ENCODE measurements at regions not wholly inside any gene's neighbourhood (a gene's known extent, or its start where the extent isn't known, plus 50 kb on each side); places are given as distances from the start of the nearest gene placed in this dataset.
A peak's percentile ranks its signal among the peaks of the same experiment; 100 is the strongest.

DNA sequence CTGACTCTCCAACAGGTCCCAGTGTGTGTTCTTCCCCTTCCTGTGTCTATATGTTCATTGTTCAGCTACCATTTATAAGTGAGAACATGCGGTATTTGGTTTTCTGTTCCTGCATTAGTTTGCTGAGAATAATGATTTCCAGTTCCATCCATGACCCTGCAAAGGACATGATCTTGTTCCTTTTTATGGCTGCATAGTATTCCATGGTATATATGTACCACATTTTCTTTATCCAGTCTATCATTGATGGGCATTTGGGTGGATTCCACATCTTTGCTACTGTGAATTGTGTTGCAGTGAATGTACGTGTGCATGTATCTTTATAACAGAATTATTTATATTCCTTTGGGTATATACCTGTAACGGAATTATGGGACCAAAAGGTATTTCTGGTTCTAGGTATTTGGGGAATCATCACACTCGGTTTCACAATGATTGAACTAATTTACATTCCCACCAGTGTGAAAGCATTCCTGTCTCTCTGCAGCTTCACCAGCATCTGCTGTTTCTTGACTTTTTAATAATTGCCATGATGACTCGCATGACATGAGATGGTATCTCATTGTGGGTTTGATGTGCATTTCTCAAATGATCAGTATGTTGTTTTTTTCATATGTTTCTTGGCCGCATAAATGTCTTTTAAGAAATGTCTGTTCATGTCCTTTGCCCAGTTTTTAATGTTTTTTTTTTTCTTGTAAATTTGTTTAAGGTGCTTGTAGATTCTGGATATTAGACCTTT is 60.2 kb downstream of the LSMEM1 start:
- no peak overlapping the region for H3K4me3 ChIP-seq
- H3K36me3 ChIP-seq (ENCODE audit: control insufficient read depth, insufficient read depth, low read length) = no peaks in the 10 kb centered on the region
- no peak overlapping the region for H3K9ac ChIP-seq (ENCODE audit: insufficient read depth in 1 of 2, low read depth in 2 of 2, low read length in 2 of 2)
- no peaks in the 10 kb centered on the region for H3K9me1 ChIP-seq (ENCODE audit: control insufficient read depth, insufficient read depth, low read length)
- TF ChIP-seq PURB (CRISPR knock-in tag; IDR thresholded peaks at IDR 0.05; ENCODE audit: low read depth) (no peak), ETV1 (tag; conservative IDR thresholded peaks at IDR 0.05; ENCODE audit: low read depth) (no peak), RBM25 (IDR thresholded peaks at IDR 0.05; ENCODE audit: low read depth, low read length, severe bottlenecking) (peak; percentile 6), NFXL1 (CRISPR knock-in tag; IDR thresholded peaks at IDR 0.05) (no peak), MAFG (tag; conservative IDR thresholded peaks at IDR 0.05) (no peak), PRPF4 (IDR thresholded peaks at IDR 0.05; ENCODE audit: insufficient read depth, low read depth, low read length, poor library complexity, severe bottlenecking) (no peak), ZNF146 (CRISPR knock-in tag; IDR thresholded peaks at IDR 0.05; ENCODE audit: unreplicated experiment) (peak; percentile 58), NRF1 (conservative IDR thresholded peaks at IDR 0.05 in 1 of 2, IDR thresholded peaks at IDR 0.05 in 1 of 2) (no peak), PHTF2 (CRISPR knock-in tag; IDR thresholded peaks at IDR 0.05) (no peak)
- TF ChIP-seq, protein P1, sequence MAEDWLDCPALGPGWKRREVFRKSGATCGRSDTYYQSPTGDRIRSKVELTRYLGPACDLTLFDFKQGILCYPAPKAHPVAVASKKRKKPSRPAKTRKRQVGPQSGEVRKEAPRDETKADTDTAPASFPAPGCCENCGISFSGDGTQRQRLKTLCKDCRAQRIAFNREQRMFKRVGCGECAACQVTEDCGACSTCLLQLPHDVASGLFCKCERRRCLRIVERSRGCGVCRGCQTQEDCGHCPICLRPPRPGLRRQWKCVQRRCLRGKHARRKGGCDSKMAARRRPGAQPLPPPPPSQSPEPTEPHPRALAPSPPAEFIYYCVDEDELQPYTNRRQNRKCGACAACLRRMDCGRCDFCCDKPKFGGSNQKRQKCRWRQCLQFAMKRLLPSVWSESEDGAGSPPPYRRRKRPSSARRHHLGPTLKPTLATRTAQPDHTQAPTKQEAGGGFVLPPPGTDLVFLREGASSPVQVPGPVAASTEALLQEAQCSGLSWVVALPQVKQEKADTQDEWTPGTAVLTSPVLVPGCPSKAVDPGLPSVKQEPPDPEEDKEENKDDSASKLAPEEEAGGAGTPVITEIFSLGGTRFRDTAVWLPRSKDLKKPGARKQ (CRISPR knock-in tag; IDR thresholded peaks at IDR 0.05) = no peak
- TF ChIP-seq, protein P2, sequence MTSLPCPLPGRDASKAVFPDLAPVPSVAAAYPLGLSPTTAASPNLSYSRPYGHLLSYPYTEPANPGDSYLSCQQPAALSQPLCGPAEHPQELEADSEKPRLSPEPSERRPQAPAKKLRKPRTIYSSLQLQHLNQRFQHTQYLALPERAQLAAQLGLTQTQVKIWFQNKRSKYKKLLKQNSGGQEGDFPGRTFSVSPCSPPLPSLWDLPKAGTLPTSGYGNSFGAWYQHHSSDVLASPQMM (CRISPR knock-in tag; IDR thresholded peaks at IDR 0.05) = no peak
- TF ChIP-seq, protein P3, sequence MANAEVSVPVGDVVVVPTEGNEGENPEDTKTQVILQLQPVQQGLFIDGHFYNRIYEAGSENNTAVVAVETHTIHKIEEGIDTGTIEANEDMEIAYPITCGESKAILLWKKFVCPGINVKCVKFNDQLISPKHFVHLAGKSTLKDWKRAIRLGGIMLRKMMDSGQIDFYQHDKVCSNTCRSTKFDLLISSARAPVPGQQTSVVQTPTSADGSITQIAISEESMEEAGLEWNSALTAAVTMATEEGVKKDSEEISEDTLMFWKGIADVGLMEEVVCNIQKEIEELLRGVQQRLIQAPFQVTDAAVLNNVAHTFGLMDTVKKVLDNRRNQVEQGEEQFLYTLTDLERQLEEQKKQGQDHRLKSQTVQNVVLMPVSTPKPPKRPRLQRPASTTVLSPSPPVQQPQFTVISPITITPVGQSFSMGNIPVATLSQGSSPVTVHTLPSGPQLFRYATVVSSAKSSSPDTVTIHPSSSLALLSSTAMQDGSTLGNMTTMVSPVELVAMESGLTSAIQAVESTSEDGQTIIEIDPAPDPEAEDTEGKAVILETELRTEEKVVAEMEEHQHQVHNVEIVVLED (CRISPR knock-in tag; IDR thresholded peaks at IDR 0.05) = no peak
- ATAC-seq = no peak
- H2AFZ ChIP-seq (ENCODE audit: low read depth, low read length) = no peak overlapping the region
- H3K79me2 ChIP-seq (ENCODE audit: control insufficient read depth, insufficient read depth, low read length) = no peaks in the 10 kb centered on the region
- peaks cover 3 to 9% of the 10 kb centered on the region in 2 experiments; a peak in 2 of 5 replicates for H3K4me1 ChIP-seq (replicated peaks in 1 of 2; ENCODE audit: control insufficient read depth in 2 of 2, insufficient read depth in 2 of 2, low read length in 2 of 2)
- H3K9me3 ChIP-seq (replicated peaks; ENCODE audit: control insufficient read depth, insufficient read depth, low read depth, low read length) = no peaks in the 10 kb centered on the region
- no peak overlapping the region for H3K4me2 ChIP-seq (ENCODE audit: insufficient read depth, low read length)
- DNase-seq (ENCODE audit: extremely low read depth in 1 of 4, low spot score in 3 of 4) = no peak
- CTCF ChIA-PET (ENCODE audit: low intra/inter-chr PET ratio) = no interaction called here
- POLR2A ChIA-PET = no interaction called here
- H4K20me1 ChIP-seq (replicated peaks; ENCODE audit: control insufficient read depth, insufficient read depth, low read length) = no peaks in the 10 kb centered on the region
- in situ Hi-C loops (cut with MboI) = loop anchor here (10.0 kb wide), 1 partner anchor 334 kb away; no protein-coding TSS in a partner anchor
- FAIRE-seq = no peak
- intact Hi-C loops (cut with micrococcal nuclease) = no loop called here
- BruUV-seq (replicated peaks) = no TSS peak
- no peak overlapping the region for H3K27ac ChIP-seq (ENCODE audit: extremely low read depth, low read depth, low read length)
- WGBS (ENCODE audit: insufficient coverage, low coverage, missing lambda C conversion rate) = 13% methylated on average over 6 of the region's 6 CpGs
- no peaks in the 10 kb centered on the region for H3K27me3 ChIP-seq (ENCODE audit: control insufficient read depth in 2 of 2, insufficient read depth in 2 of 2, low read length in 2 of 2)
